ENCODE measurements at regions not wholly inside any gene's neighbourhood (a gene's known extent, or its start where the extent isn't known, plus 50 kb on each side); places are given as distances from the start of the nearest gene placed in this dataset.
"Not testable (repeated sequence)": the region's sequence is repeated elsewhere in the genome, so short reads cannot be mapped to it uniquely, and the experiment has no call there.

DNA sequence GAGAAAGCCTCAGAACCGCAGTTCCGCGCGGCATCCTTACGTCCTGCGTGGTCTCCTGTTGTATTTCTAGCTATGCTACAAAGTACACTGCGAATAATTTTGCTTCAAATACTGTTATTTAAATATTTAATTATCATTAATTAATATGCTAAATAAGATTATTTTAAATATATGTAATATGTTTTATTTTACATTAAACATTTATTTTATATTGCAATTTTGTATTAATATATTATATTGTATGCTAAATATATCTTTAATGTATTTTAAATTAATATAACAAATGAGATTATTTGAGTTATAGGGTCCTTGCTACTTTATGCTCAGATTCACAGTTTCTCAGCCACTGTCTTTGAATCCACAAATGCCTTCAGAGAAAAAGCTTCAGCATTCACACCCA, 436.7 kb downstream of the BRD1 start (continued):
- TF ChIP-seq ZNF138 (CRISPR knock-in tag; IDR thresholded peaks at IDR 0.05; ENCODE audit: low read depth) = no peak

DNA sequence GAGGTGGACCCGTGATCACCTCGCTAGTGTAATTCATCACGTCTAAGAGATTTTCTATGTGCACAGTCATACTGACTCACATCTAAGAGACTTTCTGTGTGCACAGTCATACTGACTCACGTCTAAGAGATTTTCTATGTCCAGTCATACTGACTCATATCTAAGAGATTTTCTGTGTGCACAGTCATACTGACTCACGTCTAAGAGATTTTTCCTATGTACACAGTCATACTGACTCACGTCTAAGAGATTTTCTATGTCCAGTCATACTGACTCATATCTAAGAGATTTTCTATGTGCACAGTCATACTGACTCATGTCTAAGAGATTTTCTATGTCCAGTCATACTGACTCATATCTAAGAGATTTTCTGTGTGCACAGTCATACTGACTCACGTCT, 443.8 kb downstream of the BRD1 start:
- BruUV-seq (replicated peaks); in situ Hi-C loops (cut with HindIII; ENCODE audit: extremely low pct_ligation_motif_present, low pct_unique_long_range_greater_than_20kb); FAIRE-seq; H3K79me2 ChIP-seq (ENCODE audit: insufficient read depth, low read length); H2AFZ ChIP-seq (ENCODE audit: low read length); H3K36me3 ChIP-seq (replicated peaks in 1 of 2; ENCODE audit: control insufficient read depth in 1 of 2, insufficient read depth in 2 of 2, low read length in 2 of 2); CTCF ChIA-PET (ENCODE audit: low intra/inter-chr PET ratio, low total read pairs); H3K4me1 ChIP-seq (ENCODE audit: insufficient read depth, low read length); ATAC-seq; H3K9ac ChIP-seq (ENCODE audit: insufficient read depth, low read depth, low read length); POLR2A ChIA-PET; H3K27ac ChIP-seq (ENCODE audit: extremely low read length, insufficient read depth, low read length); H3K9me3 ChIP-seq (ENCODE audit: low read length); DNase-seq (ENCODE audit: low spot score); H3K4me2 ChIP-seq (ENCODE audit: low read depth, low read length); H3K4me3 ChIP-seq (replicated peaks in 1 of 3; ENCODE audit: insufficient read depth in 1 of 3, low read depth in 2 of 3, low read length in 3 of 3); intact Hi-C loops (cut with micrococcal nuclease; ENCODE audit: unreplicated experiment); H4K20me1 ChIP-seq (ENCODE audit: insufficient read depth, low read length): not testable (repeated sequence)
- 10% methylated on average over 6 of the region's 7 CpGs for WGBS (ENCODE audit: low lambda C conversion rate)
- peaks cover 0 to 11% of the 10 kb centered on the region in 2 experiments; a peak in 2 of 5 replicates for H3K27me3 ChIP-seq (ENCODE audit: control insufficient read depth in 1 of 2, insufficient read depth in 2 of 2, low read length in 2 of 2)

DNA sequence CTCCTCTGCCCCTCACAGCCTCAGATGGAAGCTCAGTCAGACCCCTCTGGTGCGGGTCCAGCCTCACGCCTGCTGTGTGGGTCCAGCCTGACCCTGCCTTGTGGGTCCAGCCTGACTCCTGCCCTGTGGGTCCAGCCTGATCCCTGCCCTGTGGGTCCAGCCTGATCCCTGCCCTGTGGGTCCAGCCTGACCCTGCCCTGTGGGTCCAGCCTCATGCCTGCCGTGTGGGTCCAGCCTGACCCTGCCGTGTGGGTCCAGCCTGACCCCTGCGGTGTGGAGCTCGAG, 445.3 kb downstream of the BRD1 start:
- in situ Hi-C loops (cut with HindIII; ENCODE audit: extremely low pct_ligation_motif_present, low pct_unique_long_range_greater_than_20kb) (no loop called here), intact Hi-C loops (cut with micrococcal nuclease; ENCODE audit: unreplicated experiment) (no loop called here)
- H3K4me3 ChIP-seq (replicated peaks in 1 of 3; ENCODE audit: insufficient read depth in 1 of 3, low read depth in 2 of 3, low read length in 3 of 3) = no peak overlapping the region
- ChIA-PET POLR2A (no interaction called here), CTCF (ENCODE audit: low intra/inter-chr PET ratio, low total read pairs) (no interaction called here)
- peaks cover 0 to 23% of the 10 kb centered on the region in 2 experiments; a peak in 2 of 5 replicates for H3K27me3 ChIP-seq (ENCODE audit: control insufficient read depth in 1 of 2, insufficient read depth in 2 of 2, low read length in 2 of 2)
- H3K36me3 ChIP-seq (replicated peaks in 1 of 2; ENCODE audit: control insufficient read depth in 1 of 2, insufficient read depth in 2 of 2, low read length in 2 of 2) = no peaks in the 10 kb centered on the region
- no peak overlapping the region for H3K27ac ChIP-seq (ENCODE audit: extremely low read length, insufficient read depth, low read length)
- no peak overlapping the region for H2AFZ ChIP-seq (ENCODE audit: low read length)
- ATAC-seq (no peak), FAIRE-seq (no peak), DNase-seq (ENCODE audit: low spot score) (no peak)
- H4K20me1 ChIP-seq (ENCODE audit: insufficient read depth, low read length) = no peaks in the 10 kb centered on the region
- H3K79me2 ChIP-seq (ENCODE audit: insufficient read depth, low read length) = no peaks in the 10 kb centered on the region
- no peak overlapping the region for H3K4me2 ChIP-seq (ENCODE audit: low read depth, low read length)
- H3K9me3 ChIP-seq (ENCODE audit: low read length) = no peaks in the 10 kb centered on the region
- no TSS peak for BruUV-seq (replicated peaks)
- no peaks in the 10 kb centered on the region for H3K4me1 ChIP-seq (ENCODE audit: insufficient read depth, low read length)
- WGBS (ENCODE audit: low lambda C conversion rate) = 49% methylated on average over 3 of the region's 6 CpGs
- no peak overlapping the region for H3K9ac ChIP-seq (ENCODE audit: insufficient read depth, low read depth, low read length)
- TF ChIP-seq ZNF24 (IDR thresholded peaks at IDR 0.05) (no peak), ZNF790 (CRISPR knock-in tag; IDR thresholded peaks at IDR 0.05; ENCODE audit: borderline replicate concordance) (no peak), RELA (CRISPR knock-in tag; IDR thresholded peaks at IDR 0.05) (no peak), STAG1 (CRISPR knock-in tag; IDR thresholded peaks at IDR 0.05) (no peak), TAF1 (CRISPR knock-in tag; IDR thresholded peaks at IDR 0.05) (no peak)
- TF ChIP-seq, protein P1, sequence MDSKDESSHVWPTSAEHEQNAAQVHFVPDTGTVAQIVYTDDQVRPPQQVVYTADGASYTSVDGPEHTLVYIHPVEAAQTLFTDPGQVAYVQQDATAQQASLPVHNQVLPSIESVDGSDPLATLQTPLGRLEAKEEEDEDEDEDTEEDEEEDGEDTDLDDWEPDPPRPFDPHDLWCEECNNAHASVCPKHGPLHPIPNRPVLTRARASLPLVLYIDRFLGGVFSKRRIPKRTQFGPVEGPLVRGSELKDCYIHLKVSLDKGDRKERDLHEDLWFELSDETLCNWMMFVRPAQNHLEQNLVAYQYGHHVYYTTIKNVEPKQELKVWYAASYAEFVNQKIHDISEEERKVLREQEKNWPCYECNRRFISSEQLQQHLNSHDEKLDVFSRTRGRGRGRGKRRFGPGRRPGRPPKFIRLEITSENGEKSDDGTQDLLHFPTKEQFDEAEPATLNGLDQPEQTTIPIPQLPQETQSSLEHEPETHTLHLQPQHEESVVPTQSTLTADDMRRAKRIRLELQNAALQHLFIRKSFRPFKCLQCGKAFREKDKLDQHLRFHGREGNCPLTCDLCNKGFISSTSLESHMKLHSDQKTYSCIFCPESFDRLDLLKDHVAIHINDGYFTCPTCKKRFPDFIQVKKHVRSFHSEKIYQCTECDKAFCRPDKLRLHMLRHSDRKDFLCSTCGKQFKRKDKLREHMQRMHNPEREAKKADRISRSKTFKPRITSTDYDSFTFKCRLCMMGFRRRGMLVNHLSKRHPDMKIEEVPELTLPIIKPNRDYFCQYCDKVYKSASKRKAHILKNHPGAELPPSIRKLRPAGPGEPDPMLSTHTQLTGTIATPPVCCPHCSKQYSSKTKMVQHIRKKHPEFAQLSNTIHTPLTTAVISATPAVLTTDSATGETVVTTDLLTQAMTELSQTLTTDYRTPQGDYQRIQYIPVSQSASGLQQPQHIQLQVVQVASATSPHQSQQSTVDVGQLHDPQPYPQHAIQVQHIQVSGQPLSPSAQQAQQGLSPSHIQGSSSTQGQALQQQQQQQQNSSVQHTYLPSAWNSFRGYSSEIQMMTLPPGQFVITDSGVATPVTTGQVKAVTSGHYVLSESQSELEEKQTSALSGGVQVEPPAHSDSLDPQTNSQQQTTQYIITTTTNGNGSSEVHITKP (CRISPR knock-in tag; IDR thresholded peaks at IDR 0.05; ENCODE audit: low read depth) = no peak
- TF ChIP-seq, protein P2, sequence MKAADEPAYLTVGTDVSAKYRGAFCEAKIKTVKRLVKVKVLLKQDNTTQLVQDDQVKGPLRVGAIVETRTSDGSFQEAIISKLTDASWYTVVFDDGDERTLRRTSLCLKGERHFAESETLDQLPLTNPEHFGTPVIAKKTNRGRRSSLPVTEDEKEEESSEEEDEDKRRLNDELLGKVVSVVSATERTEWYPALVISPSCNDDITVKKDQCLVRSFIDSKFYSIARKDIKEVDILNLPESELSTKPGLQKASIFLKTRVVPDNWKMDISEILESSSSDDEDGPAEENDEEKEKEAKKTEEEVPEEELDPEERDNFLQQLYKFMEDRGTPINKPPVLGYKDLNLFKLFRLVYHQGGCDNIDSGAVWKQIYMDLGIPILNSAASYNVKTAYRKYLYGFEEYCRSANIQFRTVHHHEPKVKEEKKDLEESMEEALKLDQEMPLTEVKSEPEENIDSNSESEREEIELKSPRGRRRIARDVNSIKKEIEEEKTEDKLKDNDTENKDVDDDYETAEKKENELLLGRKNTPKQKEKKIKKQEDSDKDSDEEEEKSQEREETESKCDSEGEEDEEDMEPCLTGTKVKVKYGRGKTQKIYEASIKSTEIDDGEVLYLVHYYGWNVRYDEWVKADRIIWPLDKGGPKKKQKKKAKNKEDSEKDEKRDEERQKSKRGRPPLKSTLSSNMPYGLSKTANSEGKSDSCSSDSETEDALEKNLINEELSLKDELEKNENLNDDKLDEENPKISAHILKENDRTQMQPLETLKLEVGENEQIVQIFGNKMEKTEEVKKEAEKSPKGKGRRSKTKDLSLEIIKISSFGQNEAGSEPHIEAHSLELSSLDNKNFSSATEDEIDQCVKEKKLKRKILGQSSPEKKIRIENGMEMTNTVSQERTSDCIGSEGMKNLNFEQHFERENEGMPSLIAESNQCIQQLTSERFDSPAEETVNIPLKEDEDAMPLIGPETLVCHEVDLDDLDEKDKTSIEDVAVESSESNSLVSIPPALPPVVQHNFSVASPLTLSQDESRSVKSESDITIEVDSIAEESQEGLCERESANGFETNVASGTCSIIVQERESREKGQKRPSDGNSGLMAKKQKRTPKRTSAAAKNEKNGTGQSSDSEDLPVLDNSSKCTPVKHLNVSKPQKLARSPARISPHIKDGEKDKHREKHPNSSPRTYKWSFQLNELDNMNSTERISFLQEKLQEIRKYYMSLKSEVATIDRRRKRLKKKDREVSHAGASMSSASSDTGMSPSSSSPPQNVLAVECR (CRISPR knock-in tag; IDR thresholded peaks at IDR 0.05; ENCODE audit: borderline replicate concordance) = no peak
- TF ChIP-seq, protein P3, sequence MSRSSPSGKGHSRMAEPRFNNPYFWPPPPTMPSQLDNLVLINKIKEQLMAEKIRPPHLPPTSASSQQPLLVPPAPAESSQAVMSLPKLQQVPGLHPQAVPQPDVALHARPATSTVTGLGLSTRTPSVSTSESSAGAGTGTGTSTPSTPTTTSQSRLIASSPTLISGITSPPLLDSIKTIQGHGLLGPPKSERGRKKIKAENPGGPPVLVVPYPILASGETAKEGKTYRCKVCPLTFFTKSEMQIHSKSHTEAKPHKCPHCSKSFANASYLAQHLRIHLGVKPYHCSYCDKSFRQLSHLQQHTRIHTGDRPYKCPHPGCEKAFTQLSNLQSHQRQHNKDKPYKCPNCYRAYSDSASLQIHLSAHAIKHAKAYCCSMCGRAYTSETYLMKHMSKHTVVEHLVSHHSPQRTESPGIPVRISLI (CRISPR knock-in tag; IDR thresholded peaks at IDR 0.05; ENCODE audit: borderline replicate concordance) = no peak

Data from HepG2 (cell line).